DND-41 (cell line): ENCODE measurements at regions not wholly inside any gene's neighbourhood (a gene's known extent, or its start where the extent isn't known, plus 50 kb on each side); places are given as distances from the start of the nearest gene placed in this dataset.

Experiments used
- ATAC-seq: fragments of 200-7000 bp; cut with Tn5 transposase; 3 replicates; pipeline ENCODE4 v1.9.1; 2021; ENCODE audit warnings: low read depth; ENCODE audit not compliant: insufficient read depth
- DNase-seq: peaks from one replicate; pipeline ENCODE4 v3.0.0-alpha.2; 2020
- H2AFZ ChIP-seq: 2 replicates; pipeline ENCODE4 v1.6.0; 2012; ENCODE audit warnings: low read depth, low read length
- H3K27ac ChIP-seq: 2 replicates; pipeline ENCODE4 v1.5.1; 2012; ENCODE audit warnings: low read length, inconsistent platforms
- H3K27me3 ChIP-seq: fragments of 200-600 bp; sonication (generic); 2 replicates; pipeline ENCODE4 v1.6.0; 2012; ENCODE audit warnings: low read length, mild to moderate bottlenecking, inconsistent platforms; ENCODE audit not compliant: insufficient read depth, poor library complexity
- H3K36me3 ChIP-seq: 2 replicates; pipeline ENCODE4 v1.5.1; 2012; ENCODE audit warnings: low read length, inconsistent platforms; ENCODE audit not compliant: insufficient read depth
- H3K4me1 ChIP-seq: 2 replicates; pipeline ENCODE4 v1.5.1; 2012; ENCODE audit warnings: mild to moderate bottlenecking, low read length; ENCODE audit not compliant: insufficient read depth
- H3K4me2 ChIP-seq: 2 replicates; pipeline ENCODE4 v1.6.0; 2012; ENCODE audit warnings: mild to moderate bottlenecking, moderate library complexity, low read length, inconsistent platforms; ENCODE audit not compliant: insufficient read depth
- H3K4me3 ChIP-seq, 2 experiments: fragments of 200-600 bp in 1 of 2; shearing (Covaris generic) in 1 of 2; 2 replicates each; pipeline ENCODE4 v1.5.1; 2012 to 2016; ENCODE audit warnings: inconsistent platforms in 2 of 2, low read length in 2 of 2, mild to moderate bottlenecking in 2 of 2, low read depth in 1 of 2, moderate library complexity in 1 of 2
- H3K79me2 ChIP-seq: 2 replicates; pipeline ENCODE4 v1.6.0; 2012; ENCODE audit warnings: low read length, inconsistent platforms; ENCODE audit not compliant: insufficient read depth
- H3K9ac ChIP-seq: 2 replicates; pipeline ENCODE4 v1.6.0; 2012; ENCODE audit warnings: low read depth, mild to moderate bottlenecking, inconsistent platforms, low read length, moderate library complexity
- H3K9me3 ChIP-seq: 2 replicates; pipeline ENCODE4 v1.5.1; 2012; ENCODE audit warnings: low read length, moderate library complexity, mild to moderate bottlenecking, inconsistent platforms; ENCODE audit not compliant: insufficient read depth, severe bottlenecking
- H4K20me1 ChIP-seq: 2 replicates; pipeline ENCODE4 v1.6.0; 2012; ENCODE audit warnings: low read length; ENCODE audit not compliant: insufficient read depth
- CTCF ChIP-seq: IDR thresholded peaks from 2 replicates; pipeline ENCODE4 v1.5.1; 2012; ENCODE audit warnings: borderline replicate concordance, low read length, moderate library complexity, mild to moderate bottlenecking; ENCODE audit not compliant: poor library complexity, severe bottlenecking; ENCODE audit errors: extremely low read depth
- EZH2 ChIP-seq: IDR thresholded peaks from 3 replicates; pipeline ENCODE4 v1.6.1; 2012; ENCODE audit warnings: borderline replicate concordance, low read depth, mild to moderate bottlenecking, moderate library complexity, low read length, inconsistent platforms; ENCODE audit not compliant: severe bottlenecking

- ATAC-seq = no peak
- H3K4me3 ChIP-seq = no peak overlapping the region
- H3K27ac ChIP-seq = no peak overlapping the region
- H3K9ac ChIP-seq = no peak overlapping the region
- H2AFZ ChIP-seq = no peak overlapping the region
- H3K9me3 ChIP-seq = no peaks in the 10 kb centered on the region
- no peaks in the 10 kb centered on the region for H3K36me3 ChIP-seq
- peaks cover 32% of the 10 kb centered on the region for H3K27me3 ChIP-seq
- no peak for DNase-seq
- no peak overlapping the region for H3K4me2 ChIP-seq
- no peaks in the 10 kb centered on the region for H3K79me2 ChIP-seq
- H4K20me1 ChIP-seq = no peaks in the 10 kb centered on the region; the same call in 1 of the 2 replicates
- no peaks in the 10 kb centered on the region for H3K4me1 ChIP-seq
- TF ChIP-seq EZH2 (no peak), CTCF (no peak)
These were observed 205.5 kb upstream of the FOXF1 start for GRCh38 chr16:86304868-86305267.

GRCh38 chr16:86305440-86305839, 204.9 kb upstream of the FOXF1 start:
- Histone ChIP-seq H3K4me3 (no peak overlapping the region), H3K27ac (no peak overlapping the region), H2AFZ (no peak overlapping the region), H3K4me2 (no peak overlapping the region), H3K9me3 (no peaks in the 10 kb centered on the region), H3K9ac (no peak overlapping the region), H4K20me1 (no peaks in the 10 kb centered on the region; the same call in 1 of the 2 replicates), H3K79me2 (no peaks in the 10 kb centered on the region), H3K4me1 (no peaks in the 10 kb centered on the region), H3K36me3 (no peaks in the 10 kb centered on the region), H3K27me3 (peaks cover 27% of the 10 kb centered on the region)
- TF ChIP-seq CTCF = no peak
- TF ChIP-seq EZH2 = no peak
- no peak for DNase-seq
- ATAC-seq = no peak

GRCh38 chr16:86306011-86306644, 204.2 kb upstream of the FOXF1 start:
- Histone ChIP-seq H3K27ac (no peak overlapping the region), H3K9me3 (no peaks in the 10 kb centered on the region), H3K79me2 (no peaks in the 10 kb centered on the region), H2AFZ (no peak overlapping the region), H3K4me3 (no peak overlapping the region), H4K20me1 (no peaks in the 10 kb centered on the region; the same call in 1 of the 2 replicates), H3K4me2 (no peak overlapping the region), H3K4me1 (no peaks in the 10 kb centered on the region), H3K27me3 (peaks cover 22% of the 10 kb centered on the region), H3K9ac (no peak overlapping the region), H3K36me3 (no peaks in the 10 kb centered on the region)
- no peak for ATAC-seq
- DNase-seq = no peak
- TF ChIP-seq EZH2 (no peak), CTCF (no peak)
